OCI-LY7 (cell line): ENCODE measurements at regions not wholly inside any gene's neighbourhood (a gene's known extent, or its start where the extent isn't known, plus 50 kb on each side); places are given as distances from the start of the nearest gene placed in this dataset.

ENCODE experiments used
- BruUV-seq: library from RNA; stranded (reverse); fragments of 400-500 nt; replicated peaks from 2 replicates; lab custom pipeline; 2021; lab: Mats Ljungman, UMichigan
- CTCF ChIA-PET: fragments of 300-600 bp; sonication (Branson Sonifier 250); formaldehyde crosslinking; loops from one replicate; lab custom pipeline; 2022; ENCODE audit warnings: antibody characterized with exemption; ENCODE audit not compliant: unreplicated experiment; lab: Charles Lee
- POLR2A ChIA-PET: fragments of 300-600 bp; sonication (Branson Sonifier 250); formaldehyde crosslinking; loops from one replicate; lab custom pipeline; 2022; ENCODE audit warnings: antibody characterized with exemption; lab: Charles Lee
- DNase-seq: peaks from one replicate; pipeline ENCODE4 v3.0.0-alpha.2; 2015; ENCODE audit warnings: low spot score
- H2AFZ ChIP-seq: fragments of 200-600 bp; sonication (generic), shearing (Covaris generic); 2 replicates; pipeline ENCODE4 v1.6.1; 2014; ENCODE audit warnings: mild to moderate bottlenecking, antibody characterized with exemption, low read length, moderate library complexity
- H3K27ac ChIP-seq: fragments of 200-600 bp; sonication (generic); 2 replicates; pipeline ENCODE4 v1.5.1; 2014; ENCODE audit warnings: mixed run types, low read depth, mild to moderate bottlenecking, moderate library complexity, low read length, inconsistent platforms; ENCODE audit not compliant: poor library complexity, severe bottlenecking
- H3K36me3 ChIP-seq: fragments of 200-600 bp; sonication (generic); 2 replicates; pipeline ENCODE4 v1.6.1; 2014; ENCODE audit warnings: mild to moderate bottlenecking, antibody characterized with exemption, low read length, moderate library complexity, mixed read lengths; ENCODE audit not compliant: insufficient read depth
- H3K4me1 ChIP-seq: fragments of 200-600 bp; sonication (generic); 2 replicates; pipeline ENCODE4 v1.5.1; 2014; ENCODE audit warnings: mild to moderate bottlenecking, low read length; ENCODE audit not compliant: insufficient read depth, poor library complexity, severe bottlenecking
- H3K4me2 ChIP-seq: fragments of 200-600 bp; sonication (generic); 2 replicates; pipeline ENCODE4 v1.6.1; 2014; ENCODE audit warnings: mild to moderate bottlenecking, low read length
- H3K4me3 ChIP-seq: fragments of 200-600 bp; sonication (generic); 2 replicates; pipeline ENCODE4 v1.5.1; 2014; ENCODE audit warnings: mild to moderate bottlenecking, low read depth, low read length; ENCODE audit not compliant: poor library complexity, severe bottlenecking
- H3K79me2 ChIP-seq: fragments of 200-600 bp; sonication (generic); 2 replicates; pipeline ENCODE4 v1.6.1; 2016; ENCODE audit warnings: low read depth, mild to moderate bottlenecking, low read length, moderate library complexity, mixed read lengths; ENCODE audit not compliant: insufficient read depth
- H3K9me2 ChIP-seq: fragments of 200-600 bp; sonication (generic); 2 replicates; pipeline ENCODE4 v1.6.1; 2016; ENCODE audit warnings: mild to moderate bottlenecking, low read length, mixed read lengths; ENCODE audit not compliant: insufficient read depth
- H3K9me3 ChIP-seq: fragments of 200-600 bp; sonication (generic); 2 replicates; pipeline ENCODE4 v1.6.1; 2014; ENCODE audit warnings: mild to moderate bottlenecking, mixed run types, low read length, mixed read lengths
- H4K20me1 ChIP-seq: fragments of 200-600 bp; sonication (generic); 2 replicates; pipeline ENCODE4 v1.6.1; 2014; ENCODE audit warnings: mild to moderate bottlenecking, antibody characterized with exemption, low read length, moderate library complexity, mixed read lengths; ENCODE audit not compliant: insufficient read depth
- CTCF ChIP-seq: fragments of 200-600 bp; sonication (generic); conservative IDR thresholded peaks from 2 replicates; pipeline ENCODE4 v1.5.1; 2014; ENCODE audit warnings: mild to moderate bottlenecking, antibody characterized with exemption, low read length, moderate library complexity, mixed read lengths
- EZH2phosphoT487 ChIP-seq: fragments of 200-600 bp; sonication (generic); IDR thresholded peaks from 2 replicates; pipeline ENCODE4 v1.6.1; 2018; ENCODE audit warnings: low read depth, borderline replicate concordance, mild to moderate bottlenecking, mixed run types, antibody characterized with exemption, low read length, moderate library complexity, mixed read lengths
- intact Hi-C: fragments of 100-400 bp; cut with micrococcal nuclease; formaldehyde crosslinking; loops from one replicate; pipeline ENCODE4 v1.10.0; 2022; ENCODE audit not compliant: unreplicated experiment

DNA sequence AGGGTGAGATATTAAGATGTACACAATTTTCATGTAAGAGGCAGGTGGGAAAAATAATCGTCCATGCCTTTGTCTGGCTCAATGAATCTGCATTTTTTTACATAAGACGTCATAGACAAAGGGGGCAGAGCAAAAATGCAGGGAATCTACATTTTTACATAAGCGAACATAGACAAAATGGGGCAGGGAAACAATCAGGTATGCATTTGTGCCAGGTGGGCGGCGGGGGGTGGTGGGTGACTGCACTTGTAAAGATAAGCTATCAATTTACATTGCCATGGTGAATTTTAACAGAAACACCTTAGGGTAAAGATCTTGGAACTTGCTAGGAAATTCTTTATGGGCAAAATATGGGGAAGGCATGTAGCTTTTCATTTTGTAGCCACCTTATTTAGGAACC, 96.3 kb upstream of the CES5A start:
- no peaks in the 10 kb centered on the region for H4K20me1 ChIP-seq
- H3K79me2 ChIP-seq = no peaks in the 10 kb centered on the region
- CTCF ChIA-PET = no interaction called here
- POLR2A ChIA-PET = no interaction called here
- no peak overlapping the region for H3K4me2 ChIP-seq
- no TSS peak for BruUV-seq
- H3K9me3 ChIP-seq = no peaks in the 10 kb centered on the region
- no peak for DNase-seq
- no peaks in the 10 kb centered on the region for H3K36me3 ChIP-seq
- H3K27ac ChIP-seq = no peak overlapping the region
- H3K9me2 ChIP-seq = no peaks in the 10 kb centered on the region
- H3K4me3 ChIP-seq = no peak overlapping the region
- intact Hi-C loops = no loop called here
- H2AFZ ChIP-seq = no peak overlapping the region
- no peak for TF ChIP-seq EZH2phosphoT487
- TF ChIP-seq CTCF = no peak
- H3K4me1 ChIP-seq = no peaks in the 10 kb centered on the region

- ChIA-PET CTCF (no interaction called here), POLR2A (no interaction called here)
- no peaks in the 10 kb centered on the region for H3K79me2 ChIP-seq
- H3K4me1 ChIP-seq = no peaks in the 10 kb centered on the region
- H3K4me3 ChIP-seq = no peak overlapping the region
- no peak for TF ChIP-seq EZH2phosphoT487
- no peak for TF ChIP-seq CTCF
- no peak overlapping the region for H3K4me2 ChIP-seq
- DNase-seq = no peak
- no peaks in the 10 kb centered on the region for H3K9me2 ChIP-seq
- H3K9me3 ChIP-seq = no peaks in the 10 kb centered on the region
- no peak overlapping the region for H3K27ac ChIP-seq
- H3K36me3 ChIP-seq = no peaks in the 10 kb centered on the region
- no peak overlapping the region for H2AFZ ChIP-seq
- no peaks in the 10 kb centered on the region for H4K20me1 ChIP-seq
- intact Hi-C loops = no loop called here
- no TSS peak for BruUV-seq
Observed at GRCh38 chr16:55968221-55968620, 93.0 kb upstream of the CES5A start.

- Histone ChIP-seq H3K9me2 (no peaks in the 10 kb centered on the region), H3K36me3 (no peaks in the 10 kb centered on the region), H3K4me2 (no peak overlapping the region), H4K20me1 (no peaks in the 10 kb centered on the region), H3K4me3 (no peak overlapping the region), H3K79me2 (no peaks in the 10 kb centered on the region), H3K9me3 (no peaks in the 10 kb centered on the region), H3K27ac (no peak overlapping the region), H2AFZ (no peak overlapping the region), H3K4me1 (no peaks in the 10 kb centered on the region)
- DNase-seq = no peak
- CTCF ChIA-PET = no interaction called here
- intact Hi-C loops = no loop called here
- TF ChIP-seq CTCF = no peak
- no peak for TF ChIP-seq EZH2phosphoT487
- POLR2A ChIA-PET = interaction anchor here (0.9 kb wide), 1 partner anchor 158 kb away, joined by 3 read pairs; no protein-coding TSS in a partner anchor
- BruUV-seq = no TSS peak
Observed at GRCh38 chr16:55964923-55965475, 89.8 kb upstream of the CES5A start.
